T-helper 1 cell treated with Interleukin-12 subunit alpha and Interleukin-12 subunit beta and Interleukin-4 antibody, amounts not matched to agents 30 μg/mL and 1 μg/mL, for 36 hours (primary cell): ENCODE measurements at regions not wholly inside any gene's neighbourhood (a gene's known extent, or its start where the extent isn't known, plus 50 kb on each side); places are given as distances from the start of the nearest gene placed in this dataset.

Experiments
- H3K27ac Mint-ChIP-seq: one replicate; pipeline ENCODE4 v1.8.0; 2021; ENCODE audit warnings: mild to moderate bottlenecking, mixed read lengths
- H3K27me3 Mint-ChIP-seq: one replicate; pipeline ENCODE4 v1.8.0; 2021; ENCODE audit warnings: low read depth, mixed read lengths
- H3K36me3 Mint-ChIP-seq: one replicate; pipeline ENCODE4 v1.8.0; 2021; ENCODE audit warnings: low read depth, mixed read lengths
- H3K4me1 Mint-ChIP-seq: one replicate; pipeline ENCODE4 v1.8.0; 2021; ENCODE audit warnings: low read depth, mixed read lengths
- H3K4me3 Mint-ChIP-seq: one replicate; pipeline ENCODE4 v1.8.0; 2021; ENCODE audit warnings: mild to moderate bottlenecking, moderate library complexity, mixed read lengths
- H3K9me3 Mint-ChIP-seq: one replicate; pipeline ENCODE4 v1.8.0; 2021; ENCODE audit warnings: mixed read lengths

DNA sequence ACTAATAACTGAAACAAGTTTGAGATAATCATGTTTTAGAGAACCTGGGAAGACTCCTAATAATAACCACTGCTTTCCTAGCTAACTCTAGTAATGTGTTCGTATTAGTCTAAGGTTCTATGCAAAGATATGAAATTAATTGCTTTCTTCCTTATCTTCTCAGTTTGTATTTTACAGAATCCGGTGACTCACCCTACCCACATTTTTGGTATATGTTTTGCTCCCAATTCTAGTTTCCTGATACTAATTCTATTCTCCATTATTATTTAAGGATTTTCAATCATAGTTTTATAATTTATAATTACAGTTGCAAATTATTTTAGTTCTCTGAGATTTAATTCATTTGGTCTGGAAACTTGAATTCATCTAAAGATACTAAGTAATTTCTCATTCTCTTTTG is 394.6 kb upstream of the SETBP1 start:
- no peak overlapping the region for H3K27ac Mint-ChIP-seq
- H3K4me3 Mint-ChIP-seq, result no peak overlapping the region
- no peaks in the 10 kb centered on the region for H3K4me1 Mint-ChIP-seq

GRCh38 chr18:44290366-44290977 is 390.2 kb upstream of the SETBP1 start:
- no peaks in the 10 kb centered on the region for H3K9me3 Mint-ChIP-seq
- H3K36me3 Mint-ChIP-seq, result no peaks in the 10 kb centered on the region
- H3K4me1 Mint-ChIP-seq, result no peaks in the 10 kb centered on the region
- no peak overlapping the region for H3K4me3 Mint-ChIP-seq
- H3K27me3 Mint-ChIP-seq, result no peaks in the 10 kb centered on the region
- H3K27ac Mint-ChIP-seq, result no peak overlapping the region

More for the DNA sequence above, 394.6 kb upstream of the SETBP1 start:
- no peaks in the 10 kb centered on the region for H3K36me3 Mint-ChIP-seq
- H3K9me3 Mint-ChIP-seq, result no peaks in the 10 kb centered on the region
- no peaks in the 10 kb centered on the region for H3K27me3 Mint-ChIP-seq

DNA sequence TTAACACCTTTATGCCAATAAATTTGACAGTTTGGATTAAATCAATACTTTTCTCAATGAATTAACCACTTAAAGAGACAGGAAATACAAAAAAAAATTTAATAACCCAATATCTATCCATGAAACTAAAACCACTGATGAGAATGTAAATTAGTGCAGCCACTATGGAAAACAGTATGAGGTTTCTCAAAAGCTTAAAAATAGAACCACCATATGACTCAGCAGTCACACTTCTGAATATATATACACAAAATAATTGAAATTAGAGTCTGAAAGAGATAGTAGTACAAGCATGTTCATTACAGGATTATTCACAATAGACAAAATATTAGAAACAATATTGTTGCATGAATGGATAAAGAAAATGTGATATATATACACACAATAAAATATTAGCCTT is 382.1 kb upstream of the SETBP1 start:
- H3K27ac Mint-ChIP-seq, result no peak overlapping the region
- no peaks in the 10 kb centered on the region for H3K4me1 Mint-ChIP-seq
- no peak overlapping the region for H3K4me3 Mint-ChIP-seq
- H3K36me3 Mint-ChIP-seq, result no peaks in the 10 kb centered on the region
- H3K27me3 Mint-ChIP-seq, result no peaks in the 10 kb centered on the region
- H3K9me3 Mint-ChIP-seq, result peaks cover 7% of the 10 kb centered on the region

DNA sequence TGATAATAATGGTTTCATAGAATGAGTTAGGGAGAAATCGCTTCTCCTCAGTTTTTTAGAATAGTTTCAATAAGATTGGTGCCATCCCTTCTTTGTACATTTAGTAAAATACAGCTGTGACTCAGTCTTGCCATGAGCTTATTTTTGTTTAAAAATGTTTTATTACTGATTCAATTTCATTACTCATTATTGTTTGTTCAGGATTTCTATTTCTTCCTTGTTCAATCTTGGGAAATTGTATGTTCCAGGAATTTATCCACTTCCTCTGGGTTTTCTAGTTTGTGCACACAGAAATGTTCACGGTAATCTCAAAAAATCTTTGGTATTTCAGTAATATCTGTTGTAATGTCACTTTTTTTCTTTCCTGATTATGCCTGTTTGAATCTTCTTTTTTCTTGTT is 371.5 kb upstream of the SETBP1 start:
- H3K4me1 Mint-ChIP-seq, result no peaks in the 10 kb centered on the region
- no peaks in the 10 kb centered on the region for H3K27me3 Mint-ChIP-seq
- H3K27ac Mint-ChIP-seq, result no peak overlapping the region
- no peaks in the 10 kb centered on the region for H3K36me3 Mint-ChIP-seq
- no peak overlapping the region for H3K4me3 Mint-ChIP-seq
- H3K9me3 Mint-ChIP-seq, result no peaks in the 10 kb centered on the region

DNA sequence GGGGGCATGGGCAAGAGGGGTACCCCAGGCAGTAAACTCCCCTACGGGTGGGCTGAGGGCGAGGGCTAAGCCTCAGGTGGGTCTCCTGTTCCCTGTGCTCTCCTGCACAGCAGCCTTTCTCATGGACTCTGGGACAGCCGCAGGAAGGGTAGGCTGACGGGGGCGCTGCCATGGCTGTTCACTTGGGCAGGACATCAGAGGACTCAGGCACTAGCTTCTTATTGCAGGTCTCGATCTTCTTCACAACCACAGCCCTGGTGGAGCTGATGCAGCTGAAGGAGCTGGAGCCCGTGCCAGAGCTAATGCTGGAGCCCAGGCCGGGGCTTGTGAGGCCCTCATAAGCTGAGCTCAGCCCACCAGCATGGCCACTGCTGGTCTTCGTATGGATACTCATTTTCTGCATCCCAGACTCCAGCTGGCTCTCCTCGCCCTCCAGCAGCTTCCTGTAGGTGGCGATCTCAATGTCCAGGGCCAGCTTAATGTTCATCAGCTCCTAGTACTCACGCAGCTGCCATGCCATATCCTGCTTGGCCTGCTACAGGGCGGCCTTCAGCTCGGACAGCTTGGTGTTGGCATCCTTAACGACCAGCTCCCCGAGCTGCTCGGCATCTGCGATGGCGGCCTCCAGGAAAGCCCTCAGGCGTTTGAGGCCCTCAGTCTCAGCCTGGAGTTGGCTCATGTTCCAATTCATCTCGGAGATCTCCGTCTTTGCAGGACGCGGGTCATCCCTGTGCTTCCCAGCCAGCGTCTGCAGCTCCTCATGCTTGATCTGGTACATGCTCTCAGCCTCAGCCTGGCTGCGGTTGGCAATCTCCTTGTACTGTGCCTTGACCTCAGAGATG is 359.8 kb upstream of the SETBP1 start:
- Mint-ChIP-seq H3K36me3 (no peaks in the 10 kb centered on the region), H3K9me3 (no peaks in the 10 kb centered on the region), H3K27me3 (no peaks in the 10 kb centered on the region), H3K27ac (no peak overlapping the region), H3K4me1 (no peaks in the 10 kb centered on the region), H3K4me3 (no peak overlapping the region)

GRCh38 chr18:44321868-44322590 is 358.7 kb upstream of the SETBP1 start:
- Mint-ChIP-seq H3K4me1 (no peaks in the 10 kb centered on the region), H3K36me3 (no peaks in the 10 kb centered on the region), H3K9me3 (peaks cover under 1% of the 10 kb centered on the region), H3K27me3 (no peaks in the 10 kb centered on the region), H3K4me3 (no peak overlapping the region), H3K27ac (no peak overlapping the region)

GRCh38 chr18:44323125-44323524 is 357.6 kb upstream of the SETBP1 start:
- Mint-ChIP-seq H3K4me1 (no peaks in the 10 kb centered on the region), H3K9me3 (peaks cover 5% of the 10 kb centered on the region), H3K36me3 (no peaks in the 10 kb centered on the region), H3K27me3 (no peaks in the 10 kb centered on the region), H3K4me3 (no peak overlapping the region), H3K27ac (no peak overlapping the region)

- Mint-ChIP-seq H3K27ac (no peak overlapping the region), H3K36me3 (no peaks in the 10 kb centered on the region), H3K4me1 (no peaks in the 10 kb centered on the region), H3K27me3 (no peaks in the 10 kb centered on the region), H3K9me3 (peaks cover 10% of the 10 kb centered on the region), H3K4me3 (no peak overlapping the region)
Measured at GRCh38 chr18:44324361-44324760, 356.3 kb upstream of the SETBP1 start.

GRCh38 chr18:44325903-44326635 is 354.6 kb upstream of the SETBP1 start:
- Mint-ChIP-seq H3K4me1 (no peaks in the 10 kb centered on the region), H3K9me3 (peaks cover 14% of the 10 kb centered on the region), H3K27ac (no peak overlapping the region), H3K4me3 (no peak overlapping the region), H3K27me3 (no peaks in the 10 kb centered on the region), H3K36me3 (no peaks in the 10 kb centered on the region)

DNA sequence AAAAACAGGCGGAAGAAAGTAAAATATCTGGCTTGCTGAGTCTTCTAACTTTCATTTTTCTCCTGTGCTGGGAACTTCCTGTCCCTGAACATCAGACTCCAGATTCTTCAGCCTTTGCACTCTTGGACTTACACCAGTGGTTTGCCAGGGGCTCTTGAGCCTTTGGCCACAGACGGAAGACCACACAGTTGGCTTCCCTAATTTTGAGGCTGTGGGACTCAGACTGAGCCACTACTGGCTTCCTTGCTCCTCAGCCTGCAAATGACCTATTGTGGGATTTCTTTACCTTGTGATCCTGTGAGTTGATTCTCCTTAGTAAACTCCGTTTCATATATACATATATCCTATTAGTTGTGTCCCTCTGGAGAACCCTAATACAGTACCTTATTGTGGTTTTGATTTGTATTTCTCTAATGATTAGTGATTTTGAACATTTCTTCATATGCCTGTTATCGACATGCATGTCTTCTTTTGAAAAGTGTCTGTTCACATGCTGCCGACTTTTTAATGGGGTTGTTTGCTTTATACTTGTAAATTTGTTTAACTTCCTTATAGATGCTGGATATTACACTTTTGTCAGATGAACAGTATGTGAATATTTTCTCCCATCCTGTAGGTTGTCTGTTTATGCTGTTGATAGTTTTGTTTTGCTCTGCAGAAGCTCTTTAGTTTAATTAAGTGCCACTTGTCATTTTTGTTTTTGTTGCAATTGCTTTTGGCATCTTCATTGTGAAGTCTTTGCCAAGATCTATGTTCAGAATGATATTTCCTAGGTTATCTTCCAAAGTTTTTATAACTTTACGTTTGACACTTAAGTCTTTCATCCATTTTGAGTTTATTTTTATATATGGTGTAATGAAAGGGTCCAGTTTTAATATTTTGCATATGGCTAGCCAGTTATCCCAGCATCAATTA is 348.8 kb upstream of the SETBP1 start:
- no peak overlapping the region for H3K27ac Mint-ChIP-seq
- H3K27me3 Mint-ChIP-seq, result no peaks in the 10 kb centered on the region
- no peaks in the 10 kb centered on the region for H3K36me3 Mint-ChIP-seq
- H3K4me3 Mint-ChIP-seq, result no peak overlapping the region
- H3K9me3 Mint-ChIP-seq, result peaks cover 23% of the 10 kb centered on the region
- H3K4me1 Mint-ChIP-seq, result no peaks in the 10 kb centered on the region

DNA sequence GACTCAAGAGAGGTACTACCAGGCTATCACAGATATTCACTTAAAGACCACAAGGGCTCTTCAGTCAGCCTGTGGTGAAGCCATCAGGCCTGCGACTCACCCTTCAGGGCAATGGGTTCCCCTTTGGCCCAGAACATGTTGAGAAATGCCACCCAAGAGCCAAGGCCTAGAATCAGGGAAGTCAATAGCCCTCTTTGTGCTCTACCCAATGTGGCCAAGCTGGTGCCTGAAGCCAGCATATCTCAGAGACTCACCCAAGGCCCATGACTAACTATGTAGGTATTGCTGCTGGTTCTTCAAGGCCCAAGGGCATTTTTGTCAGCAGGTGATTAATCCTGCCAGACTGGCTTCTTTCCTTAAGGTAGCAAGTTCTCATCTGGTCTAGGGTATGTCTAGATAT is 338.9 kb upstream of the SETBP1 start:
- H3K9me3 Mint-ChIP-seq, result peaks cover 9% of the 10 kb centered on the region
- no peaks in the 10 kb centered on the region for H3K36me3 Mint-ChIP-seq
- H3K27me3 Mint-ChIP-seq, result no peaks in the 10 kb centered on the region
- H3K4me1 Mint-ChIP-seq, result no peaks in the 10 kb centered on the region
- no peak overlapping the region for H3K27ac Mint-ChIP-seq
- no peak overlapping the region for H3K4me3 Mint-ChIP-seq

- Mint-ChIP-seq H3K9me3 (peaks cover 9% of the 10 kb centered on the region), H3K36me3 (no peaks in the 10 kb centered on the region), H3K27ac (no peak overlapping the region), H3K4me1 (no peaks in the 10 kb centered on the region), H3K27me3 (no peaks in the 10 kb centered on the region), H3K4me3 (no peak overlapping the region)
Measured at GRCh38 chr18:44342162-44342561, 338.5 kb upstream of the SETBP1 start.

GRCh38 chr18:44342946-44343345 is 337.7 kb upstream of the SETBP1 start:
- H3K36me3 Mint-ChIP-seq, result no peaks in the 10 kb centered on the region
- H3K4me3 Mint-ChIP-seq, result no peak overlapping the region
- no peaks in the 10 kb centered on the region for H3K4me1 Mint-ChIP-seq
- no peaks in the 10 kb centered on the region for H3K27me3 Mint-ChIP-seq
- H3K27ac Mint-ChIP-seq, result no peak overlapping the region
- H3K9me3 Mint-ChIP-seq, result peaks cover 8% of the 10 kb centered on the region

GRCh38 chr18:44343570-44343969 is 337.1 kb upstream of the SETBP1 start:
- H3K27ac Mint-ChIP-seq, result no peak overlapping the region
- H3K4me1 Mint-ChIP-seq, result no peaks in the 10 kb centered on the region
- no peak overlapping the region for H3K4me3 Mint-ChIP-seq
- peaks cover 5% of the 10 kb centered on the region for H3K9me3 Mint-ChIP-seq
- no peaks in the 10 kb centered on the region for H3K36me3 Mint-ChIP-seq
- H3K27me3 Mint-ChIP-seq, result no peaks in the 10 kb centered on the region
